ENCODE measurements at regions not wholly inside any gene's neighbourhood (a gene's known extent, or its start where the extent isn't known, plus 50 kb on each side); places are given as distances from the start of the nearest gene placed in this dataset.
"Not testable (repeated sequence)": the region's sequence is repeated elsewhere in the genome, so short reads cannot be mapped to it uniquely, and the experiment has no call there.

DNA sequence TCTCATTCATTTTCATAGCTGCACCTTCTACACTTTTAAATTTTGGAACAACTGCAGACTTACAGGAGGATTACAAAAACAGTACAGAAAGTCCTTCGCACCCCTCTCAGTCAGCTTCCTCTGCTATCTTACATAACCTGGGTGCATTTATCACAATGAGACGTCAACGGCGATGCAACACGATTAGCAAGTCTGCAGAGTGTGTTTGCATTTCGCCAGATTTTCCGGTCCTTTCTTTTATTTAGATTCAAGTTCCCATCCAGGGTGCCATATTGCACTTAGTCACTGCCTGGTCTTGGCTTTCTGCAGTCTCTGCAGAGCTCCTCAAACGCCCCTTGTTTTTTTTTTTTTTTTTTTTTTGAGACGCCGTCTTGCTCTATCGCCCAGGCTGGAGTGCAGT, 85.9 kb downstream of the ASMT start:
- no peak for DNase-seq

DNA sequence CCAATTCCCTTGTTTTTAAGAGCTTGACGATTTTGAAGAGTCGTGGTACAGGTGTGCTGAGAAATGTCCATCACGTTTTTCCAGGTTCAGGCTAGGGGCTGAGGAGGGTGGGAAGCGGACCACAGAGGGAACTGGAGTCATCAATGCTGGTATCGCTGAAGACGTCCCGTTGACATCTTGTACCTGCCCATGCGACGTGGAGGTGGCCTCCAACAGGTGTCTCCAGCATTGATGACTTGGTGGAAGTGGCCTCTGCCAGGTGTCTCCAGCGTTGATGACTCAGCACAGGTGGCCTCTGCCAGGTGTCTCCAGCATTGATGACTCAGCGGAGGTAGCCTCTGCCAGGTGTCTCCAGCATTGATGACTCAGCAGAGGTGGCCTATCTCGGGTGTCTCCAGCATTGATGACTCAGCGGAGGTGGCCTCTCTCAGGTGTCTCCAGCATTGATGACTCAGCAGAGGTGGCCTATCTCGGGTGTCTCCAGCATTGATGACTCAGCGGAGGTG, 86.6 kb downstream of the ASMT start:
- DNase-seq, result not testable (repeated sequence)

DNA sequence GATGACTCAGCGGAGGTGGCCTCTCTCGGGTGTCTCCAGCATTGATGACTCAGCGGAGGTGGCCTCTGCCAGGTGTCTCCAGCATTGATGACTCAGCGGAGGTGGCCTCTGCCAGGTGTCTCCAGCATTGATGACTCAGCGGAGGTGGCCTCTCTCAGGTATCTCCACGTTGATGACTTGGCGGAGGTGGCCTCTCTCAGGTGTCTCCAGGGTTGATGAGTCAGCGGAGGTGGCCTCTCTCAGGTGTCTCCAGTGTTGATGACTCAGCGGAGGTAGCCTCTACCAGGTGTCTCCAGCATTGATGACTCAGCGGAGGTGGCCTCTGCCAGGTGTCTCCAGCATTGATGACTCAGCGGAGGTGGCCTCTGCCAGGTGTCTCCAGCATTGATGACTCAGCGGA, 87.3 kb downstream of the ASMT start:
- not testable (repeated sequence) for DNase-seq

DNA sequence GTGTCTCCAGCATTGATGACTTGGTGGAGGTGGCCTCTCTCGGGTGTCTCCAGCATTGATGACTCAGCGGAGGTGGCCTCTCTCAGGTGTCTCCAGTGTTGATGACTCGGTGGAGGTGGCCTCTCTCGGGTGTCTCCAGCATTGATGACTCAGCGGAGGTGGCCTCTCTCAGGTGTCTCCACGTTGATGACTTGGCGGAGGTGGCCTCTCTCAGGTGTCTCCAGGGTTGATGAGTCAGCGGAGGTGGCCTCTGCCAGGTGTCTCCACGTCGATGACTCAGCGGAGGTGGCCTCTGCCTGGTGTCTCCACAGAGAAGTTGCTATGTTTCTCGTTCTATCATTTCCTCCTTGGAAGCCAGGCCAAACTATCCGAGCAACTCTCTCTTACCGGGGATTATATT, 87.7 kb downstream of the ASMT start:
- not testable (repeated sequence) for DNase-seq

DNA sequence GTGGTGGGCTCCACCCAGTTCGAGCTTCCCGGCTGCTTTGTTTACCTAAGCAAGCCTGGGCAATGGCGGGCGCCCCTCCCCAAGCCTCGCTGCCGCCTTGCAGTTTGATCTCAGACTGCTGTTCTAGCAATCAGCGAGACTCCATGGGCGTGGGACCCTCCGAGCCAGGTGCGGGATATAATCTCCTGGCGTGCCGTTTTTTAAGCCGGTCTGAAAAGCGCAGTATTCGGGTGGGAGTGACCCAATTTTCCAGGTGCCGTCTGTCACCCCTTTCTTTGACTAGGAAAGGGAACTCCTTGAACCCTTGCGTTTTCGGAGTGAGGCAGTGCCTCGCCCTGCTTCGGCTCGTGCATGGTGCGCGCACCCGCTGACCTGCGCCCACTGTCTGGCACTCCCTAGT, 94.4 kb downstream of the ASMT start:
- DNase-seq, result not testable (repeated sequence)

DNA sequence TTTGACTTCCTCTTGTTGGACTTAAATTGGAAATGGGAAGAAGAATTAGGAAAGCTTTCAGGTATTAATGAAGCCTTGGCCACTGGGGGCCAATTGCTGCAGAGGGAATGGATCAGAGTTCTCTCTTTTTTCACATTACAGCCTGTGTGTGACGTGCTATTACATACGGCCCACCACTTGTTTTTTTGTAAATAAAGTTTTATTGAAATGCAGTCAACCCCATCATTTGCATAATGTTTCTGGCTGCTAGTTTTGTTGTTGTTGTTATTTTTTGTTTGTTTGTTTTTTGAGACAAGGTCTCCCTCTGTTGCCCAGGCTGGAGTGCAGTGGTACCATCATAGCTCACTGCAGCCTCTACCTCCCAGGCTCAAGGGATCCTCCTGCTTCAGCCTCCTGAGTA, 98.4 kb downstream of the ASMT start:
- DNase-seq, result no peak

DNA sequence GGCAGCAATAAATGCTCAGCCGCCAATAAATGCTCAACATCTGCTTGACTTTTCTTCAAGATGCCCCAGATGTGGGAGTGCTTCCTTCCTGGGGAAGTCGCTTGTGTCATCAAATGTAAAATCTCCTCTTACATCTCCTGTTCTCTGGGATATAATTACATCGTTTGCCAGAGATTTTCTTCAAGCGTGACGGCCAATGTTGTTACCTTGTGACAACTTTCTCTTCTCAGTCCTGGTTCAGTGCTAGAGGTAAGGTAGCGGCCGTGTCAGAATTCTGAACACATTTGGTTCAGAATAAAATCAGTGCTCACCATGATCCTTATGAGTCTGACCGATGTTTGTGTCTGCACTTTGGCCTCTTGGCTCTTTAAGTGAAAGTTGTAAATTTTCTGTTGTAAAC, 102.5 kb downstream of the ASMT start:
- DNase-seq, result no peak

DNA sequence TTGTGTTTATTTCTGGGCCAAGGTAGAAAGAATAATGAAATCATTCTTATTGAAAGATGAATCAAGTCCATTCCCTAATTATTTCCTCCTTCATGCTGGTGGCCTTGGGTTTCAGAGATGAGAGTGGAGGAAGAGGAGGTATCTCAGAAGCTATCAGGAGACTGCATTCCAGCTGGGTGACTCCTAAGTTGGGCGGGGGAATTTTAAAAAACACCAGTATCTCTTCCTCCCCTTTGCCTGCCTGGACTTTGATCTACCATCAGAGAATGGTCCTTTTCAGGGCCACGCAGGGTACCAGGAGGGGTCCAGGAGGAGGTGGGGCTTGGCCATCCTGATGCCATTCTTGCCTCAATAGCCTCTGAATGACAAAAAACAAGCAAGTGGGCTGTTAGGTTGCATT, 104.4 kb downstream of the ASMT start:
- no peak for DNase-seq

DNA sequence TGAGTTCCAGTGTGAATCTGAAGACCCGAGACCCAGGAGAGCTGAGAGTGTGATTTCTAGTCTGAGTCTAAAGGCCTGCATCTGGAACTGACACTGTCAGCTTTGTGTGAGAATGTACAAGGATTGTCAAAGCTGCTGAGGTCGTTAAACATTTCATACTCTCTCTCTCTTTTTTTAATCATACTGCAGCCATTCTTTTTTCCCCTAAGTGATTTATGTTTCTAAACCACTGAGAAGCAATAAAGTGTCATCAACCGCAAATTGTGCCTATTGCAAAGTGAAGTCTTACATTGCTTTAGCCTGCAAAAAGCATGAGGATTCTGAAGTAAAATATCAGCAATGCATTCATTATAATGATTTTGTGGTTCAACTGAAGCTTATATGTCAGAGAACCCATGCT, 106.0 kb downstream of the ASMT start:
- DNase-seq, result no peak

DNA sequence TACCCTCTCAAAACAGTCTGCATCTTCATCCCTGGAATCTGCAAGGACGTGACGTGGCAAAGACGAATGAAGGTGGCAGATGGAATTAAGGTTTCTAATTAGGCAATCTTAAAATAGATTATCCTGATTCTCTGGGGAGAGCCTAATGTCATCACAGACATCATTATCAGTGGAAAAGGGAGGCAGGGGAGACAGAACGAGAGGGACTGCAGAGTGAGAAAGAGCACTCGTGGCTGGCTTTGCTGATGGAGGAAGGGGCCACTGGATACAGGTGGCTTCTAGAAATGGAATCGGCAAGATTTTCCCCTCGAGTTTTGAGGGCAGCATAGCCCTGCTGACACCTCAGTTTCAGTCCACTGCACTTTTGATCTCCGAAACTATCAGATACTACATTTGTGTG, 110.6 kb downstream of the ASMT start:
- DNase-seq, result no peak

DNA sequence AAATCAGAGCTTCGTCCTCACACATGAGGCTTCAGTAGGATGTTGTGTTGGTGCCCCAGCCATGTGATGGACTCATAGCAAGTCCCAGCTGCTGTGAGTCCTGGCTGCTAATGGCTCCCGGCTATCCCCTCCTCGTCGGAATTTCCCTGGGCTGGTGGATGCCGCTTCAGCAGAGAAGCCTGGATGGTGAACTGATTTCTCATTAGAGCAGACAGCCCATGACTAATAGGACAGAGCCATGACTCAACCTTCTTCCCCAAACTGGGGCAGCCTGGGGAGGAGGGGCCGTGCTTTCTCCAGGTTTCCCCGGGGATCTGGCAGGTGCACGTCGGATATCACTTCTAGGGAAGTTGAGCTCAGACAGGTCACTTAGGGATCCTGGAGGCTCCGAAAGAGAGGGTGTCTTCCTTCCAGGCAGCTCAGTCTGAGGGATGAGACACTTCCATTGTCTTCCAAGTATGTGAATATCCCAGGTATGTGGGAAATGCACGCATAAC, 112.7 kb downstream of the ASMT start:
- no peak for DNase-seq

DNA sequence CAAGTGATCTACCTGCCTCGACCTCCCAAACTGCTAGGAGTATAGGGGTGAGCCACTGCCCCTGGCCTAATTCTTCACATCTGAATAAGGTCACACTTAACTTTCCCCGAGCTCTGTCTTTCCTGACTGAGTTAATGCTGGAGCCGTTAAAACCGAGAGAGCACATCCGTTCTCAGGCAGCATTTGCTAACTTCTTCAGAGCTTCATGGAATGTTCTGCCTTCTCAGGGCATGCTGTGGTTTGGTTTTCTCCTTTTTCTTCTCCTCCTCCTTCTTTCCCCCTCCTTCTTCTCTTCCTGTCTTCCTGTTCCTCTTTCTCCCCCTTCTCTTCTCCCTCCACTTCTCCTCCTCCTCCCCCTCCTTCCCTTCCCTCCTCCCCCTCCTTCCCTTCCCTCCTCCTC, 119.9 kb downstream of the ASMT start:
- DNase-seq, result no peak

DNA sequence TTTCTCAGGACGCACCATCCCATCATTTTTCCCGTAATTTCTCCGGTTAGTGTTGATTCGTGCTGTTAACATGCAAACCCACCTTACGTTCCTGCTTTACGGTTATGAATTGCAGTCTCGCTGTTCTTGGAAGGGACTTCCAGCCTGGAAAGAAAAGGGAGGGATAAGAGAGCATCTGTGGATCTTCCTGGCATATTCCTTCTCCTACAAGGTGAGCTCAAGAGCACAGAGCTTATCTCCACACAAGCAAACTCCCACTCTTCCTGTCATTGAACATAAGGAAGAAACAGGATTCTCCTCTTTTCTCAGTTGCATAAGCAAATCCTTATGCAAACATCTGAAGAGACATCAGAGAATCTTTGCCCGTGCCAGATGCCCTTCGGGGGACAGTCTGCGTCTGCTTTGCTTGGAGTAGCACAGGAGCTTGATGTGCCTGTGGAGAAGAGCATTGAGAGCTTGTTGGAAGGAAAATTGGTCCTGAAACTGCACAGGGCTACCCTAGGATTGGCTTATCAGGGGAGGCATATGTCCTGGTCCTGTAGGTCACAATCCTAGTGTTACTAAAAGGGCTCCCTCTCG, 127.0 kb downstream of the ASMT start:
- no peak for DNase-seq

DNA sequence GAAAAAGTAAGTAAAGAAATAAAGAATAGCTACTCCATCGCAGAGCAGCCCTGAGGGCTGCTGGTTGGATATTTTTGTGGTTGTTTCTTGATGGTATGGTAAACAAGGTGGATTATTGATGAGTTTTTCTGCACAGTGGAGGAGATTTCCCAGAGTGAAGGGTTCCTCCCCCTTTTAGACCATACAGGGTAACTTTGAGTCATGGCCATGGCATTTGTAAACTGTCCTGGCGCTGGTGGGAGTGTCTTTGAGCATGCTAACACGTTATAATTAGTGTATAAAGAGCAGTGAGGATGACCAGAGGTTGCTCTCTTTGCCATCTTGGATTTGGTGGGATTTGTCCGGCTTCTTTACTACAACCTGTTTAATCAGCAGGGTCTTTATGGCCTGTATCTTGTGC, 128.2 kb downstream of the ASMT start:
- DNase-seq, result no peak

DNA sequence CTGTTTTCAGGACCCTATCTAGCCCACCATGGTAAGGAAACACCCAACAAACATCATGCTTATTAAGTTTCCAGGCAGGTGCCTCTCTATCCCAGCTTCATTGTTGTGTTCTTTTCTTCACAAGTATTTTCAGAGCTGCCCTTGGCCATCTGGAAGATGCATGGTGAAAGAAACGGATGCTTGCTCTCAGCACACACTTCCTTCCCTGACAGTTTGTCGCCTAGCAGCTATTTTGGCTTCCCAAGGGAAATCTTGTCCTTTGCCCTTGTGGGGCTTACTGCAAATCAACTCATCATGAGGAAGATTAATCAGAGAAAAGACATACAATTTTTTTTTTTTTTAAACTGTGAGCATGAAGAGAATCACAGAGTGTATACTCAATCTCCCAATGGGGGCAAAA, 128.8 kb downstream of the ASMT start:
- no peak for DNase-seq

DNA sequence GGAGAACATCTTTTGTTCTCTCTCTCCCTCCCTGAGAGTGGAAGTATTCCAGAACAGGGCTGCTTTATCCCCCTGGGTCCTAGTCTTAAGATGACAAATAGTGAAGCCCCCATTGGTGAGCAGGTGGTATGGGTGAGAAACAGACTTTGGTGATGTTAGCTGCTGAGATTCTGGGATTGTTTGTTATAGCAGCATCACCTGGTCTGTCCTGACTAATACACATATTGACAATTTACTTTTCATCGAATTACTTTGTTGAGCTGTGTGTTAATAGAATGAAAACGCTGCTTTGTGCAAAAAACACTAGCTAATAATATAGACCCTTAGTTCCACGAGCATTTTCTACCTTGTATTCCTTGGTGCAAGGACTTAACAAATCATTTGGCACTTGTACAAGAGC, 133.5 kb downstream of the ASMT start:
- DNase-seq, result no peak

DNA sequence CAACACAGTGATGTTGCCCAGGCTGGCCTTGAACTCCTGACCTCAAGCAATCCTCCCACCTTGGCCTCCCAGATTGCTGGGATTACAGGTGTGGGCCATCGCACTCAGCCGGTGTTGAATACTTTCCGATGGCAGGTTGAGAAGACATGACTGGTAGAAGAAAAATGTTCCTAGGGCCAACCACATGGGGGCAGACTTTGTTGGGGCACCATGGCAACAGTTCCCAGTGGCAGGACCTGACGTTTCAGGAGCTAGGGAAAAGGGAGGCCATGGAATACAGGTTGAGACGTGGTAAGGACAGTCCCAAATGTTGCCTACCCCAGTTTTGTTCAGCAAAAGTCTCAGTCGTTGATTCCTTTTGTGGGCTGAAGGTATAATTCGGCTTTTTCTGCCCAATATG, 134.6 kb downstream of the ASMT start:
- DNase-seq, result no peak

DNA sequence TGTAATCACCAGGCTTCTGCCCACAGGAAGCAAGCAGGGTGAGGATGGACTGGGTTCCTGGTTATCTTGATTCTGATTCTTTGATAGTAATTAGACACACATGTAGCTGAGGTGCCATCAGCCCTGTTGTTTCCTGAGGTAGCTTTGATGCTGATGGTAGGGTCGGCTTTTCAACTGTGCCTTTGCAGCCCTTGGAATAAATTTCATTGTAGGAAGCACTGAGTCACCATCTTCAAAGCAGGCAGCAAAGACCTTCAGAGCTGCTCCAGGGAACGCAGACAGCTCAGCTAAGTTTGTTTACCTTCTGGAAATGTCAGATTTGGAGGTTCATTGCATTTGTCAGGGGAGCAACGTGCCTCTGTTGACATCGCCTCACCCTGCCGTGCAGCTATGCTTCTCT, 135.4 kb downstream of the ASMT start:
- no peak for DNase-seq

DNA sequence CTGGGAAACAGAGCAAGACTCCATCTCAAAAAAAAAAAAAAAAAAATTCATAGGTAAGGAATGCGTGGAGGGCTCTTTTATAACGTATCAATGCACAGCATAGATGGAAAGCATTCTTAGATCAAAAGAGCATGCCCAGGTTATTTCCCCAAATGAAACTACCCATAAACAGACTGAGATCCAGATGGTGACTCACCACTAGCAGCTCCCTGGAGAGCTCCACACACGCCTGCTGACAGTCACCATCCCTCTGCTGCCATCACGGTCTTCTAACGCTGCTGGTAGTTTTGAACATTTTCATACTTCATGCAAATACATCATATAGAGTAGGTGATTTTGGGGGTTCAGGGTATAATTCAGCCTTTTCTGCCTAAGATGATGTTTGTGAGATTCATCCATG, 136.9 kb downstream of the ASMT start:
- no peak for DNase-seq

DNA sequence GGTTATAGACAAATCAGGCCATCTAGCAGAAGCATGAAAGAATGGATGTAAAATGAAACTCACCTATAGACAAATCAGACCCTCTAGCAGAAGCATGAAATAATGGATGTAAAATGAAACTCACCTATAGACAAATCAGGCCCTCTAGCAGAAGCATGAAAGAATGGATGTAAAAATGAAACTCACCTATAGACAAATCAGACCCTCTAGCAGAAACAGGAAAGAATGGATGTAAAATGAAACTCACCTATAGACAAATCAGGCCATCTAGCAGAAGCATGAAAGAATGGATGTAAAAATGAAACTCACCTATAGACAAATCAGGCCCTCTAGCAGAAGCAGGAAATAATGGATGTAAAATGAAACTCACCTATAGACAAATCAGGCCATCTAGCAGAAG, 137.9 kb downstream of the ASMT start:
- not testable (repeated sequence) for DNase-seq

DNA sequence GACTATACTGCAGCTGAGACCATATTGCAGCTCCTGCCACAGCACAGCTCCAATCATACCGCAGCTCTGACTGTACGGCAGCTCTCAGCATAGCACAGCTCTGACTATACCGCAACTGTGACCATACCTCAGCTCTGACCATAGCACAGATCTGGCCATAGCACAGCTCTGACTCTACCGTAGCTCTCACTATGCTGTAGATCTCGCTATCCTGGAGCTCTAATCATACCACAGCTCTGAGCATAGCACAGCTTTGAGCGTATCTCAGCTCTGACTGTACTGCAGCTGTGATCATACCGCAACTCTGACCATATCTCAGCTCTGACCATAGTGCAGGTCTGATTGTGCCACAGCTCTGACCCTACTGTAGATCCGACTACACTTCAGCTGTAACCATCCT, 139.2 kb downstream of the ASMT start:
- DNase-seq, result no peak

DNA sequence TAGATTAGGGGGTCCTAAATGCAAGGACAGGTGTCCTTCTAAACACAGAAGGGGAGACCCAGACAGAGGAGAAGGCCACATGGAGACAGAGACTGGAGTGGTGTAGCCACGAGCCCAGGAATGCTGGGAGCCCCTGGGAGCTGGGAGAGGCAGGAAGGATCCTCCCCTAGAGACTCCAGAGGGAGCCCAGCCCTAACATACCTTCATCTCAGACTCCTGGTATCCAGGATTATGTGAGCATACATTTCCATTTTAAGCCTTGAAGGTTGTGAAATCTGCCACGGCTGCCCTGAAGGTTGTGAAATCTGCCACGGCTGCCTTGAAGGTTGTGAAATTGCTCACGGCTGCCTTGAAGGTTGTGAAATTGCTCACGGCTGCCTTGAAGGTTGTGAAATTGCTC, 148.4 kb downstream of the ASMT start:
- DNase-seq, result no peak

DNA sequence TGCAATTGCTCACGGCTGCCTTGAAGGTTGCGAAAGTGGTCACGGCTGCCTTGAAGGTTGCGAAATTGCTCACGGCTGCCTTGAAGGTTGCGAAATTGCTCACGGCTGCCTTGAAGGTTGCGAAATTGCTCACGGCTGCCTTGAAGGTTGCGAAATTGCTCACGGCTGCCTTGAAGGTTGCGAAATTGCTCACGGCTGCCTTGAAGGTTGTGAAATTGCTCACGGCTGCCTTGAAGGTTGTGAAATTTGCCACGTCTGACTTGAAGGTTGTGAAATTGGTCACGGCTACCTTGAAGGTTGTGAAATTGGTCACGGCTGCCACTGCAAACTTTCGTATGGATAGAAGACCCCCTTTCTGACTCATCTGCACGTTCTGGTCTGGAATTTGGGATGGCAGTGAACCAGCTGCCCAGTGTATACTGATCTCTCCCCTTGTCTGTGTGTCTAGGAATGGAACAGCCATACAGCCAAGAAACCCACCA, 150.1 kb downstream of the ASMT start:
- not testable (repeated sequence) for DNase-seq

DNA sequence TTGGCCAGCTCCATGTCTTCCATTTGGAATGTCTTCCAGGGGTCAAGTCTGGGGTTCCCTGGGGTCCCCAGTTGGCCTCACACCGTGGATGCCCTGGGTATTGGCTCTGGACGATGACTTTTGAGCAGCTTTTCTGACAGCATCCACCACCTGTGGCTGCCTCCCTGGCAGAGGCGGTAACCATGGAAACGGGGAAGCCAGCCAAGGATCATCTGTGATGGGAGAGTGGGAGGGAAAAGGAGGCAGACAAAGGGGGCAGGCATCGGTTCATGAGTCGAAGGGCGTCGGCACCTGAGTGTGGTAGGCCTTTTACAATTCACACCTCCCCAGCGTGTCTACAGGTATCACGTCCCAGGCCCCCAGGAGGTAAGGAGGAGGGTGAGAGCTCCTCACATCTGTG, 152.2 kb downstream of the ASMT start:
- DNase-seq, result no peak

DNA sequence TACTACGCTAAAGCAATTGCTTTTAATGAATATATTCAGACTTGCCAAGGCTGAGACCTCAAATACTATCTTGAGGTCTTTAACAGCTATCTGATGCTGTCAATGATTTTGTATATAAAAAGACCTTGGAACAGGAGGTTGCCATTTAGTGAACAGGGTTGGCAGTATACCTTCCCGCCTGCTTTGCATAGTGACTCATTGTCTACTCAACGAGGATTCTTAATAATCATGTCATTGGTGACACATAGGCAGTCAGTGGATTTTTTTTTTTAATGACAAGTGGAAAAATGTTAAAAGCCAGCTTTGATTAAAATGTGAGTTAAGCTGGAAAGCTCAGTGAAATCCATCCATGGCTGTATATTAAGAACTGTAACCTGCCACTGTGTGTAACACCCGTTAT, 164.0 kb downstream of the ASMT start:
- DNase-seq, result no peak

Data from NCI-H1436 treated with DMSO at 0.1 percent for 48 hours (cell line).